ENCODE measurements at regions not wholly inside any gene's neighbourhood (a gene's known extent, or its start where the extent isn't known, plus 50 kb on each side); places are given as distances from the start of the nearest gene placed in this dataset.

DNA sequence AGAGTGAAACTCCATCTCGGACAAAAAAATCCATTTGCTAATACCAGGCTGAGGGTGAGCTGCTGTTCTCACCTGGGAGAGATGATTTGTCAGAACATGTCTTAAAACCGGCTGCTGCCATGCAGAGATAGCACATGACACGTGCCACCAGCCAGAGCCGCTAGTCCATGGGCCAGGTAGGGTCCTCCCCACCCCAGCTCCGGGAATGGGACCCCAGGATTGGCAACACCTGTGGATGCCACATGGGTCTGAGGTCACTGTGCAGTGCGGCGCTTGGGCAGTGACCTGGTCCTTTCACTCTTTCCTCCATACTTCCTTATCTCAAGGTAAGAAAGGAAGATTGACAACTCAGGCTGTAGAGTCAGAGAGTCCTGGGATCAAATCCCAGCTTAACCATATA lies 393.3 kb upstream of the TNRC6C start:
- TF ChIP-seq, protein P1, sequence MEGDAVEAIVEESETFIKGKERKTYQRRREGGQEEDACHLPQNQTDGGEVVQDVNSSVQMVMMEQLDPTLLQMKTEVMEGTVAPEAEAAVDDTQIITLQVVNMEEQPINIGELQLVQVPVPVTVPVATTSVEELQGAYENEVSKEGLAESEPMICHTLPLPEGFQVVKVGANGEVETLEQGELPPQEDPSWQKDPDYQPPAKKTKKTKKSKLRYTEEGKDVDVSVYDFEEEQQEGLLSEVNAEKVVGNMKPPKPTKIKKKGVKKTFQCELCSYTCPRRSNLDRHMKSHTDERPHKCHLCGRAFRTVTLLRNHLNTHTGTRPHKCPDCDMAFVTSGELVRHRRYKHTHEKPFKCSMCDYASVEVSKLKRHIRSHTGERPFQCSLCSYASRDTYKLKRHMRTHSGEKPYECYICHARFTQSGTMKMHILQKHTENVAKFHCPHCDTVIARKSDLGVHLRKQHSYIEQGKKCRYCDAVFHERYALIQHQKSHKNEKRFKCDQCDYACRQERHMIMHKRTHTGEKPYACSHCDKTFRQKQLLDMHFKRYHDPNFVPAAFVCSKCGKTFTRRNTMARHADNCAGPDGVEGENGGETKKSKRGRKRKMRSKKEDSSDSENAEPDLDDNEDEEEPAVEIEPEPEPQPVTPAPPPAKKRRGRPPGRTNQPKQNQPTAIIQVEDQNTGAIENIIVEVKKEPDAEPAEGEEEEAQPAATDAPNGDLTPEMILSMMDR (IDR thresholded peaks at IDR 0.05) = no peak
- no peak for TF ChIP-seq ZFX (IDR thresholded peaks at IDR 0.05; ENCODE audit: borderline replicate concordance)

Measured in 22Rv1 (cell line).